ENCODE measurements at regions not wholly inside any gene's neighbourhood (a gene's known extent, or its start where the extent isn't known, plus 50 kb on each side); places are given as distances from the start of the nearest gene placed in this dataset.

DNA sequence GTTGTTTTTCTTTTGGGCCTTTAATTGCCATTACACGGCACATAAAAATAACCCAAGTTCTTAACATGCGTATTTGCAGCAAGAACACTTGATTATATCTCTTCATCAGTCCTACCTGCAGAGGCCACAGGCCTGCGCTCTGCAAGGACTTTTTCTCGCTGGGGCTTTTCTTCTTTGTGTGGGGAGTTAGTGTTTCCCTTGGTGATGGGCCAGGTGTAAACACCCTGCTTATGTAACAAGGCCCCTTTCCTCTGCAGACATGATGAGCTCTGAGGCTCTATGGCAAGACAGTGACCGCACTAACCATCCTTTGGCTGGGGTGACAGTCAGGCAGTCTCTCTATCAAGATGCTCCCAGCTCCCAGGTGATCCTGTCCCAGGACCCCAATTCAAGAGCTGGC is 97.8 kb upstream of the PCSK2 start:
- in situ Hi-C loops (cut with MboI) (no loop called here), intact Hi-C loops (cut with micrococcal nuclease; ENCODE audit: unreplicated experiment) (no loop called here)
- Histone ChIP-seq H3K4me1 (ENCODE audit: control insufficient read depth, insufficient read depth, low read length) (no peaks in the 10 kb centered on the region), H3K27me3 (replicated peaks in 1 of 2; ENCODE audit: control insufficient read depth in 2 of 2, insufficient read depth in 2 of 2, low read length in 1 of 2) (no peaks in the 10 kb centered on the region), H3K4me2 (ENCODE audit: control insufficient read depth, insufficient read depth) (no peak overlapping the region), H3K79me2 (ENCODE audit: control insufficient read depth, insufficient read depth, low read length) (no peaks in the 10 kb centered on the region), H3K9me3 (replicated peaks; ENCODE audit: control insufficient read depth, insufficient read depth, low read length) (no peaks in the 10 kb centered on the region), H3K27ac (ENCODE audit: control insufficient read depth, insufficient read depth) (no peak overlapping the region), H2AFZ (ENCODE audit: control insufficient read depth, low read depth, low read length) (no peak overlapping the region), H3K36me3 (ENCODE audit: control insufficient read depth in 2 of 2, insufficient read depth in 2 of 2, low read length in 1 of 2) (no peaks in the 10 kb centered on the region), H3K9ac (ENCODE audit: control insufficient read depth, insufficient read depth, low read length) (no peak overlapping the region), H4K20me1 (ENCODE audit: control insufficient read depth, insufficient read depth) (no peaks in the 10 kb centered on the region), H3K4me3 (no peak overlapping the region)
- no TSS peak for BruUV-seq (replicated peaks)
- no peak for FAIRE-seq
- POLR2A ChIA-PET = no interaction called here
- WGBS (ENCODE audit: insufficient coverage, insufficient replicate concordance, low lambda C conversion rate, missing lambda C conversion rate) = 36% methylated on average over 5 of the region's 5 CpGs
- CTCF ChIA-PET = interaction anchor here (0.7 to 1.2 kb wide), 2 partner anchors 290 to 983 kb away, joined by 3 read pairs; no protein-coding TSS in a partner anchor
- no peak for DNase-seq (ENCODE audit: low read depth, low spot score)
- TF ChIP-seq, protein P1, sequence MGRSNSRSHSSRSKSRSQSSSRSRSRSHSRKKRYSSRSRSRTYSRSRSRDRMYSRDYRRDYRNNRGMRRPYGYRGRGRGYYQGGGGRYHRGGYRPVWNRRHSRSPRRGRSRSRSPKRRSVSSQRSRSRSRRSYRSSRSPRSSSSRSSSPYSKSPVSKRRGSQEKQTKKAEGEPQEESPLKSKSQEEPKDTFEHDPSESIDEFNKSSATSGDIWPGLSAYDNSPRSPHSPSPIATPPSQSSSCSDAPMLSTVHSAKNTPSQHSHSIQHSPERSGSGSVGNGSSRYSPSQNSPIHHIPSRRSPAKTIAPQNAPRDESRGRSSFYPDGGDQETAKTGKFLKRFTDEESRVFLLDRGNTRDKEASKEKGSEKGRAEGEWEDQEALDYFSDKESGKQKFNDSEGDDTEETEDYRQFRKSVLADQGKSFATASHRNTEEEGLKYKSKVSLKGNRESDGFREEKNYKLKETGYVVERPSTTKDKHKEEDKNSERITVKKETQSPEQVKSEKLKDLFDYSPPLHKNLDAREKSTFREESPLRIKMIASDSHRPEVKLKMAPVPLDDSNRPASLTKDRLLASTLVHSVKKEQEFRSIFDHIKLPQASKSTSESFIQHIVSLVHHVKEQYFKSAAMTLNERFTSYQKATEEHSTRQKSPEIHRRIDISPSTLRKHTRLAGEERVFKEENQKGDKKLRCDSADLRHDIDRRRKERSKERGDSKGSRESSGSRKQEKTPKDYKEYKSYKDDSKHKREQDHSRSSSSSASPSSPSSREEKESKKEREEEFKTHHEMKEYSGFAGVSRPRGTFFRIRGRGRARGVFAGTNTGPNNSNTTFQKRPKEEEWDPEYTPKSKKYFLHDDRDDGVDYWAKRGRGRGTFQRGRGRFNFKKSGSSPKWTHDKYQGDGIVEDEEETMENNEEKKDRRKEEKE (IDR thresholded peaks at IDR 0.05) = no peak
- no peak for TF ChIP-seq YBX1 (IDR thresholded peaks at IDR 0.05)
- no peak for TF ChIP-seq ZZZ3 (IDR thresholded peaks at IDR 0.05; ENCODE audit: control insufficient read depth, insufficient read length, low read depth)
- no peak for TF ChIP-seq WRNIP1 (IDR thresholded peaks at IDR 0.05; ENCODE audit: borderline replicate concordance, low read depth, low read length)
- no peak for TF ChIP-seq ZNF622 (IDR thresholded peaks at IDR 0.05)
- no peak for TF ChIP-seq RCOR1 (conservative IDR thresholded peaks at IDR 0.05; ENCODE audit: low read depth, low read length)
- no peak for TF ChIP-seq MTA2 (IDR thresholded peaks at IDR 0.05; ENCODE audit: low read depth)
- no peak for TF ChIP-seq CBFB (IDR thresholded peaks at IDR 0.05; ENCODE audit: low read depth)
- TF ChIP-seq RAD21 (IDR thresholded peaks at IDR 0.05; ENCODE audit: insufficient read depth, low read depth, low read length) = no peak
- no peak for TF ChIP-seq MEF2B (IDR thresholded peaks at IDR 0.05; ENCODE audit: partially characterized antibody, poor library complexity, severe bottlenecking)
- TF ChIP-seq, protein P2, sequence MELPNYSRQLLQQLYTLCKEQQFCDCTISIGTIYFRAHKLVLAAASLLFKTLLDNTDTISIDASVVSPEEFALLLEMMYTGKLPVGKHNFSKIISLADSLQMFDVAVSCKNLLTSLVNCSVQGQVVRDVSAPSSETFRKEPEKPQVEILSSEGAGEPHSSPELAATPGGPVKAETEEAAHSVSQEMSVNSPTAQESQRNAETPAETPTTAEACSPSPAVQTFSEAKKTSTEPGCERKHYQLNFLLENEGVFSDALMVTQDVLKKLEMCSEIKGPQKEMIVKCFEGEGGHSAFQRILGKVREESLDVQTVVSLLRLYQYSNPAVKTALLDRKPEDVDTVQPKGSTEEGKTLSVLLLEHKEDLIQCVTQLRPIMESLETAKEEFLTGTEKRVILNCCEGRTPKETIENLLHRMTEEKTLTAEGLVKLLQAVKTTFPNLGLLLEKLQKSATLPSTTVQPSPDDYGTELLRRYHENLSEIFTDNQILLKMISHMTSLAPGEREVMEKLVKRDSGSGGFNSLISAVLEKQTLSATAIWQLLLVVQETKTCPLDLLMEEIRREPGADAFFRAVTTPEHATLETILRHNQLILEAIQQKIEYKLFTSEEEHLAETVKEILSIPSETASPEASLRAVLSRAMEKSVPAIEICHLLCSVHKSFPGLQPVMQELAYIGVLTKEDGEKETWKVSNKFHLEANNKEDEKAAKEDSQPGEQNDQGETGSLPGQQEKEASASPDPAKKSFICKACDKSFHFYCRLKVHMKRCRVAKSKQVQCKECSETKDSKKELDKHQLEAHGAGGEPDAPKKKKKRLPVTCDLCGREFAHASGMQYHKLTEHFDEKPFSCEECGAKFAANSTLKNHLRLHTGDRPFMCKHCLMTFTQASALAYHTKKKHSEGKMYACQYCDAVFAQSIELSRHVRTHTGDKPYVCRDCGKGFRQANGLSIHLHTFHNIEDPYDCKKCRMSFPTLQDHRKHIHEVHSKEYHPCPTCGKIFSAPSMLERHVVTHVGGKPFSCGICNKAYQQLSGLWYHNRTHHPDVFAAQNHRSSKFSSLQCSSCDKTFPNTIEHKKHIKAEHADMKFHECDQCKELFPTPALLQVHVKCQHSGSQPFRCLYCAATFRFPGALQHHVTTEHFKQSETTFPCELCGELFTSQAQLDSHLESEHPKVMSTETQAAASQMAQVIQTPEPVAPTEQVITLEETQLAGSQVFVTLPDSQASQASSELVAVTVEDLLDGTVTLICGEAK (IDR thresholded peaks at IDR 0.05; ENCODE audit: borderline replicate concordance) = no peak
- TF ChIP-seq, protein P3, sequence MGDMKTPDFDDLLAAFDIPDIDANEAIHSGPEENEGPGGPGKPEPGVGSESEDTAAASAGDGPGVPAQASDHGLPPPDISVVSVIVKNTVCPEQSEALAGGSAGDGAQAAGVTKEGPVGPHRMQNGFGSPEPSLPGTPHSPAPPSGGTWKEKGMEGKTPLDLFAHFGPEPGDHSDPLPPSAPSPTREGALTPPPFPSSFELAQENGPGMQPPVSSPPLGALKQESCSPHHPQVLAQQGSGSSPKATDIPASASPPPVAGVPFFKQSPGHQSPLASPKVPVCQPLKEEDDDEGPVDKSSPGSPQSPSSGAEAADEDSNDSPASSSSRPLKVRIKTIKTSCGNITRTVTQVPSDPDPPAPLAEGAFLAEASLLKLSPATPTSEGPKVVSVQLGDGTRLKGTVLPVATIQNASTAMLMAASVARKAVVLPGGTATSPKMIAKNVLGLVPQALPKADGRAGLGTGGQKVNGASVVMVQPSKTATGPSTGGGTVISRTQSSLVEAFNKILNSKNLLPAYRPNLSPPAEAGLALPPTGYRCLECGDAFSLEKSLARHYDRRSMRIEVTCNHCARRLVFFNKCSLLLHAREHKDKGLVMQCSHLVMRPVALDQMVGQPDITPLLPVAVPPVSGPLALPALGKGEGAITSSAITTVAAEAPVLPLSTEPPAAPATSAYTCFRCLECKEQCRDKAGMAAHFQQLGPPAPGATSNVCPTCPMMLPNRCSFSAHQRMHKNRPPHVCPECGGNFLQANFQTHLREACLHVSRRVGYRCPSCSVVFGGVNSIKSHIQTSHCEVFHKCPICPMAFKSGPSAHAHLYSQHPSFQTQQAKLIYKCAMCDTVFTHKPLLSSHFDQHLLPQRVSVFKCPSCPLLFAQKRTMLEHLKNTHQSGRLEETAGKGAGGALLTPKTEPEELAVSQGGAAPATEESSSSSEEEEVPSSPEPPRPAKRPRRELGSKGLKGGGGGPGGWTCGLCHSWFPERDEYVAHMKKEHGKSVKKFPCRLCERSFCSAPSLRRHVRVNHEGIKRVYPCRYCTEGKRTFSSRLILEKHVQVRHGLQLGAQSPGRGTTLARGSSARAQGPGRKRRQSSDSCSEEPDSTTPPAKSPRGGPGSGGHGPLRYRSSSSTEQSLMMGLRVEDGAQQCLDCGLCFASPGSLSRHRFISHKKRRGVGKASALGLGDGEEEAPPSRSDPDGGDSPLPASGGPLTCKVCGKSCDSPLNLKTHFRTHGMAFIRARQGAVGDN (IDR thresholded peaks at IDR 0.05) = no peak
- no peak for TF ChIP-seq GABPA (IDR thresholded peaks at IDR 0.05; ENCODE audit: low read depth)
- TF ChIP-seq IKZF1 (conservative IDR thresholded peaks at IDR 0.05) = no peak
- TF ChIP-seq ZNF207 (IDR thresholded peaks at IDR 0.05; ENCODE audit: borderline replicate concordance) = no peak
- no peak for ATAC-seq
- RAD21 ChIA-PET (ENCODE audit: unreplicated experiment) = no interaction called here
- SMC1A ChIA-PET (ENCODE audit: uncharacterized antibody, unreplicated experiment) = interaction anchor here (1.9 kb wide), 1 partner anchor 10 kb away, joined by 4 read pairs; no protein-coding TSS in a partner anchor
